SK-N-SH (cell line): ENCODE measurements at regions not wholly inside any gene's neighbourhood (a gene's known extent, or its start where the extent isn't known, plus 50 kb on each side); places are given as distances from the start of the nearest gene placed in this dataset.

Experiments used
- CTCF ChIA-PET: fragments of 300-600, 350-600 bp; formaldehyde crosslinking; extraction: SDS; loops from one replicate; lab custom pipeline; 2021; lab: Yijun Ruan, JAX
- POLR2A ChIA-PET: fragments of 350-600 bp; sonication (Branson Sonifier 250); formaldehyde crosslinking; extraction: SDS; loops from one replicate; lab custom pipeline; 2020; ENCODE audit warnings: antibody characterized with exemption, inconsistent platforms; lab: Yijun Ruan, JAX
- DNase-seq: peaks from one replicate; pipeline ENCODE4 v3.0.0; 2012
- H2AFZ ChIP-seq: fragments of 200-600 bp; sonication (generic); 2 replicates; pipeline ENCODE4 v1.8.1; 2016; ENCODE audit warnings: antibody characterized with exemption, mild to moderate bottlenecking, low read depth
- H3F3A ChIP-seq: fragments of 200-600 bp; sonication (generic); replicated peaks from 2 replicates; pipeline ENCODE3; 2016; ENCODE audit warnings: antibody characterized with exemption, mild to moderate bottlenecking; ENCODE audit not compliant: insufficient read depth
- H3K27ac ChIP-seq, 2 experiments: fragments of 200-500 bp in 1 of 2; fragments of 200-600 bp in 1 of 2; sonication (Bioruptor generic) in 1 of 2; sonication (generic), shearing (Covaris generic) in 1 of 2; 2 replicates each; pipeline versions ENCODE4 v1.5.1 to v1.6.1; 2014 to 2016; ENCODE audit warnings: low read depth in 2 of 2, inconsistent platforms in 1 of 2, low read length in 1 of 2, mild to moderate bottlenecking in 1 of 2, mixed read lengths in 1 of 2
- H3K27me3 ChIP-seq: fragments of 200-600 bp; sonication (generic), shearing (Covaris generic); 2 replicates; pipeline ENCODE4 v1.6.1; 2016; ENCODE audit warnings: mixed run types; ENCODE audit not compliant: insufficient read depth
- H3K36me3 ChIP-seq, 2 experiments: fragments of 200-500 bp in 1 of 2; fragments of 200-600 bp in 1 of 2; sonication (Bioruptor generic) in 1 of 2; sonication (generic) in 1 of 2; replicated peaks in 1 of 2; 2 replicates each; pipeline versions ENCODE3 to v1.5.1; 2014 to 2016; ENCODE audit warnings: low read length in 1 of 2, mild to moderate bottlenecking in 1 of 2; ENCODE audit not compliant: insufficient read depth in 2 of 2, control insufficient read depth in 1 of 2
- H3K4me1 ChIP-seq, 2 experiments: fragments of 200-500 bp in 1 of 2; fragments of 200-600 bp in 1 of 2; sonication (Bioruptor generic) in 1 of 2; sonication (generic), shearing (Covaris generic) in 1 of 2; 2 replicates each; pipeline versions ENCODE4 v1.5.1 to v1.6.1; 2014 to 2016; ENCODE audit warnings: low read depth in 1 of 2, low read length in 1 of 2, mixed run types in 1 of 2; ENCODE audit not compliant: insufficient read depth in 2 of 2, control insufficient read depth in 1 of 2
- H3K4me2 ChIP-seq: fragments of 200-600 bp; sonication (generic), shearing (Covaris generic); 2 replicates; pipeline ENCODE4 v1.6.1; 2017; ENCODE audit warnings: mixed run types
- H3K4me3 ChIP-seq, 2 experiments: fragments of 200-500 bp in 1 of 2; fragments of 200-600 bp in 1 of 2; sonication (Bioruptor generic) in 1 of 2; sonication (generic), shearing (Covaris generic) in 1 of 2; 2 replicates each; pipeline versions ENCODE4 v1.5.1 to v1.8.1; 2014 to 2016; ENCODE audit warnings: low read depth in 2 of 2, inconsistent platforms in 1 of 2, low read length in 1 of 2, mild to moderate bottlenecking in 1 of 2, mixed read lengths in 1 of 2, moderate library complexity in 1 of 2
- H3K79me2 ChIP-seq: fragments of 200-600 bp; sonication (generic); 2 replicates; pipeline ENCODE4 v1.8.1; 2017; ENCODE audit warnings: mild to moderate bottlenecking; ENCODE audit not compliant: insufficient read depth
- H3K9ac ChIP-seq: fragments of 200-600 bp; sonication (generic); 2 replicates; pipeline ENCODE4 v1.6.1; 2017; ENCODE audit warnings: mixed run types
- H3K9me2 ChIP-seq: fragments of 200-600 bp; sonication (generic); 2 replicates; pipeline ENCODE4 v1.6.1; 2017; ENCODE audit warnings: mixed run types
- H3K9me3 ChIP-seq: fragments of 200-600 bp; sonication (generic); 2 replicates; pipeline ENCODE4 v1.6.1; 2017; ENCODE audit warnings: mixed run types, mild to moderate bottlenecking, moderate library complexity
- H4K20me1 ChIP-seq: fragments of 200-600 bp; sonication (generic); 2 replicates; pipeline ENCODE4 v1.6.1; 2017; ENCODE audit warnings: mild to moderate bottlenecking, mixed run types; ENCODE audit not compliant: insufficient read depth
- CHD2 ChIP-seq: fragments of 150-350 bp; IDR thresholded peaks from 2 replicates; pipeline ENCODE4 v1.6.1; 2018; ENCODE audit warnings: low read length; ENCODE audit not compliant: partially characterized antibody
- ELF1 ChIP-seq: IDR thresholded peaks from 2 replicates; pipeline ENCODE4 v1.4.0; 2012
- EP300 ChIP-seq, 2 experiments: IDR thresholded peaks; 2 replicates each; pipeline versions ENCODE4 v1.4.0 to v1.6.1; 2012; ENCODE audit warnings: borderline replicate concordance in 1 of 2, low read depth in 1 of 2, low read length in 1 of 2
- FOSL2 ChIP-seq: IDR thresholded peaks from 2 replicates; pipeline ENCODE4 v1.4.0; 2012; ENCODE audit warnings: low read depth, mild to moderate bottlenecking, moderate library complexity, borderline replicate concordance
- FOXM1 ChIP-seq: IDR thresholded peaks from 2 replicates; pipeline ENCODE4 v1.4.0; 2012; ENCODE audit warnings: low read depth, mild to moderate bottlenecking
- GATA2 ChIP-seq: sonication (generic); formaldehyde crosslinking; IDR thresholded peaks from 2 replicates; pipeline ENCODE4 v1.5.0; 2020; ENCODE audit warnings: mild to moderate bottlenecking, missing genetic modification reagents
- MEF2A ChIP-seq: IDR thresholded peaks from 2 replicates; pipeline ENCODE4 v1.4.0; 2012; ENCODE audit warnings: low read depth, borderline replicate concordance
- PBX3 ChIP-seq: IDR thresholded peaks from 2 replicates; pipeline ENCODE4; 2012
- RAD21 ChIP-seq: IDR thresholded peaks from 2 replicates; pipeline ENCODE4 v1.6.1; 2012; ENCODE audit warnings: mild to moderate bottlenecking, low read length
- RCOR1 ChIP-seq: fragments of 150-350 bp; IDR thresholded peaks from 2 replicates; pipeline ENCODE4 v1.6.1; 2017; ENCODE audit warnings: antibody characterized with exemption, low read length
- REST ChIP-seq: IDR thresholded peaks from 2 replicates; pipeline ENCODE4 v1.6.1; 2012; ENCODE audit warnings: mild to moderate bottlenecking, low read depth, low read length, moderate library complexity
- RFX5 ChIP-seq: IDR thresholded peaks from 2 replicates; pipeline ENCODE4 v1.6.1; 2012; ENCODE audit warnings: mild to moderate bottlenecking, improper control_type of control experiment, low read length
- RXRA ChIP-seq: IDR thresholded peaks from 2 replicates; pipeline ENCODE4 v1.4.0; 2012; ENCODE audit warnings: low read depth, mild to moderate bottlenecking, borderline replicate concordance
- SMC3 ChIP-seq: IDR thresholded peaks from 2 replicates; pipeline ENCODE4 v1.6.1; 2012; ENCODE audit warnings: low read depth, low read length, improper control_type of control experiment
- TAF1 ChIP-seq: IDR thresholded peaks from 2 replicates; pipeline ENCODE4 v1.6.1; 2012; ENCODE audit warnings: low read depth, mild to moderate bottlenecking, low read length, moderate library complexity, borderline replicate concordance
- WGBS: methylation state at CpG from one replicate; pipeline ENCODE4 v1.1.6; 2017; ENCODE audit warnings: low lambda C conversion rate; 5-methylcytosine and 5-hydroxymethylcytosine counted together
- TF ChIP-seq, protein P1 (sequence below): IDR thresholded peaks from 2 replicates; pipeline ENCODE4 v1.4.0; 2012; ENCODE audit warnings: low read depth, borderline replicate concordance
- TF ChIP-seq, protein P2 (sequence below): IDR thresholded peaks from 2 replicates; pipeline ENCODE4 v1.4.0; 2012; ENCODE audit warnings: low read depth

DNA sequence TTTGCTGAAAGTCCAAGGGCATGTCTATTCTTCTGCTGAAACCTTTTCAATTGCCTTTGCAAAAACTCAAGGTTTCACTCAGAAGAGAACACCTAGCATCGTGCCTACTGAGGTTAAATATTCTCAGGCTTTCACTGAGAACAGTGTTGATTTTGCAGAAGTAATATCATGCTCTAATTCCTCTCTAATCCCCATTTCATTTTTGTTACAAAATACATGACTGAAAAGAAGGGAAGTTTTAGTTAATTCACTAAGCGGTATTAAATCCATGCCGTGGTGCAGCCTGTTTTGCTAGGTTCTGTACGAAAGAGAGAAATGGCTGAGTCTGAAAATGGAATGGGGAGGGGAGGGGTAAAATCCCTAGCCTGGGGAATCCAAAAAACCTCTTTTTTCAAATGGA, 163.2 kb upstream of the CAMK1G start:
- Histone ChIP-seq H3K4me2 (no peak overlapping the region), H3K4me3 (no peak overlapping the region), H3K9me3 (no peaks in the 10 kb centered on the region), H2AFZ (no peak overlapping the region), H3F3A (no peaks in the 10 kb centered on the region), H3K36me3 (no peaks in the 10 kb centered on the region), H3K79me2 (no peaks in the 10 kb centered on the region), H4K20me1 (no peaks in the 10 kb centered on the region), H3K27ac (no peak overlapping the region), H3K9me2 (no peaks in the 10 kb centered on the region), H3K4me1 (peaks cover 0 to 11% of the 10 kb centered on the region in 2 experiments; a peak in 1 of 4 replicates), H3K9ac (no peak overlapping the region), H3K27me3 (no peaks in the 10 kb centered on the region)
- ChIA-PET CTCF (interaction anchor here (1.4 kb wide), 1 partner anchor 15 kb away, joined by 3 read pairs; no protein-coding TSS in a partner anchor), POLR2A (no interaction called here)
- TF ChIP-seq, protein P1, sequence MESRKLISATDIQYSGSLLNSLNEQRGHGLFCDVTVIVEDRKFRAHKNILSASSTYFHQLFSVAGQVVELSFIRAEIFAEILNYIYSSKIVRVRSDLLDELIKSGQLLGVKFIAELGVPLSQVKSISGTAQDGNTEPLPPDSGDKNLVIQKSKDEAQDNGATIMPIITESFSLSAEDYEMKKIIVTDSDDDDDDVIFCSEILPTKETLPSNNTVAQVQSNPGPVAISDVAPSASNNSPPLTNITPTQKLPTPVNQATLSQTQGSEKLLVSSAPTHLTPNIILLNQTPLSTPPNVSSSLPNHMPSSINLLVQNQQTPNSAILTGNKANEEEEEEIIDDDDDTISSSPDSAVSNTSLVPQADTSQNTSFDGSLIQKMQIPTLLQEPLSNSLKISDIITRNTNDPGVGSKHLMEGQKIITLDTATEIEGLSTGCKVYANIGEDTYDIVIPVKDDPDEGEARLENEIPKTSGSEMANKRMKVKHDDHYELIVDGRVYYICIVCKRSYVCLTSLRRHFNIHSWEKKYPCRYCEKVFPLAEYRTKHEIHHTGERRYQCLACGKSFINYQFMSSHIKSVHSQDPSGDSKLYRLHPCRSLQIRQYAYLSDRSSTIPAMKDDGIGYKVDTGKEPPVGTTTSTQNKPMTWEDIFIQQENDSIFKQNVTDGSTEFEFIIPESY, result no peak
- no peak for TF ChIP-seq GATA2
- no peak for TF ChIP-seq FOXM1
- no peak for TF ChIP-seq REST
- no peak for TF ChIP-seq SMC3
- no peak for TF ChIP-seq RXRA
- no peak for TF ChIP-seq PBX3
- TF ChIP-seq TAF1, result no peak
- TF ChIP-seq MEF2A, result no peak
- no peak for TF ChIP-seq ELF1
- TF ChIP-seq, protein P2, sequence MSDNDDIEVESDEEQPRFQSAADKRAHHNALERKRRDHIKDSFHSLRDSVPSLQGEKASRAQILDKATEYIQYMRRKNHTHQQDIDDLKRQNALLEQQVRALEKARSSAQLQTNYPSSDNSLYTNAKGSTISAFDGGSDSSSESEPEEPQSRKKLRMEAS, result no peak
- TF ChIP-seq RFX5, result no peak
- TF ChIP-seq CHD2, result no peak
- no peak for TF ChIP-seq FOSL2
- no peak for TF ChIP-seq RAD21
- TF ChIP-seq RCOR1, result no peak
- no peak for TF ChIP-seq EP300 (IDR thresholded peaks at IDR 0.05; ENCODE audit: borderline replicate concordance in 1 of 2, low read depth in 1 of 2, low read length in 1 of 2)
- WGBS, result 93% methylated on average over 4 of the region's 4 CpGs
- DNase-seq, result no peak
